Liver (tissue), 8 donors: ENCODE measurements at regions not wholly inside any gene's neighbourhood (a gene's known extent, or its start where the extent isn't known, plus 50 kb on each side); places are given as distances from the start of the nearest gene placed in this dataset.
"Not testable (repeated sequence)": the region's sequence is repeated elsewhere in the genome, so short reads cannot be mapped to it uniquely, and the experiment has no call there.

ENCODE experiments used
- DNase-seq: peaks from one replicate; pipeline ENCODE4 v3.0.0-alpha.2; 2017; ENCODE audit warnings: low spot score
- H3K27ac ChIP-seq, 2 donors: one replicate each; pipeline ENCODE4 v1.7.0; 2013; ENCODE audit warnings: inconsistent platforms in 2 of 2, low read length in 2 of 2, control low read depth in 1 of 2, low read depth in 1 of 2, mild to moderate bottlenecking in 1 of 2
- H3K27me3 ChIP-seq, 4 donors: one replicate each; pipeline versions ENCODE4 v1.6.1 to v1.7.0; 2013; ENCODE audit warnings: low read length in 3 of 4, inconsistent platforms in 1 of 4, mild to moderate bottlenecking in 1 of 4, moderate library complexity in 1 of 4; ENCODE audit not compliant: control insufficient read depth in 4 of 4, insufficient read depth in 4 of 4
- H3K36me3 ChIP-seq, 4 donors: one replicate each; pipeline versions ENCODE4 v1.6.1 to v1.7.0; 2013; ENCODE audit warnings: low read length in 3 of 4, mild to moderate bottlenecking in 3 of 4, low read depth in 1 of 4, moderate library complexity in 1 of 4; ENCODE audit not compliant: control insufficient read depth in 4 of 4, insufficient read depth in 3 of 4
- H3K4me1 ChIP-seq, 4 donors: one replicate each; pipeline versions ENCODE4 v1.6.1 to v1.7.0; 2013; ENCODE audit warnings: low read length in 3 of 4, mild to moderate bottlenecking in 3 of 4, moderate library complexity in 1 of 4; ENCODE audit not compliant: control insufficient read depth in 4 of 4, insufficient read depth in 4 of 4
- H3K4me3 ChIP-seq, 3 donors: one replicate each; pipeline versions ENCODE4 v1.6.1 to v1.7.0; 2013; ENCODE audit warnings: low read length in 3 of 3, control low read depth in 1 of 3, low read depth in 1 of 3, mild to moderate bottlenecking in 1 of 3
- H3K9ac ChIP-seq, 2 donors: one replicate each; pipeline ENCODE4 v1.7.0; 2013; ENCODE audit warnings: low read length in 2 of 2, mild to moderate bottlenecking in 2 of 2, moderate library complexity in 2 of 2, control low read depth in 1 of 2, low read depth in 1 of 2
- H3K9me3 ChIP-seq, 4 donors: one replicate each; pipeline versions ENCODE4 v1.6.1 to v1.7.0; 2013; ENCODE audit warnings: low read length in 3 of 4; ENCODE audit not compliant: control insufficient read depth in 4 of 4
- ATF3 ChIP-seq: IDR thresholded peaks from 2 replicates; pipeline ENCODE4 v1.6.1; 2016; ENCODE audit warnings: antibody characterized with exemption
- CTCF ChIP-seq: fragments of 150-350 bp; IDR thresholded peaks from 2 replicates; pipeline ENCODE4 v1.5.1; 2017; ENCODE audit warnings: improper control_type of control experiment, low read depth, low read length; ENCODE audit not compliant: missing input control
- EGR1 ChIP-seq, 2 donors: IDR thresholded peaks; 2 replicates each; pipeline ENCODE4 v1.6.1; 2016 to 2018; ENCODE audit warnings: antibody characterized with exemption in 2 of 2, low read depth in 2 of 2
- FOXA1 ChIP-seq: IDR thresholded peaks from 2 replicates; pipeline ENCODE4 v1.6.1; 2016; ENCODE audit warnings: antibody characterized with exemption
- FOXA2 ChIP-seq: IDR thresholded peaks from 2 replicates; pipeline ENCODE4 v1.6.1; 2016; ENCODE audit warnings: antibody characterized with exemption
- GABPA ChIP-seq, 2 donors: IDR thresholded peaks in 1 of 2; conservative IDR thresholded peaks in 1 of 2; 2 replicates each; pipeline ENCODE4 v1.6.1; 2016; ENCODE audit warnings: antibody characterized with exemption in 2 of 2, mild to moderate bottlenecking in 1 of 2, moderate library complexity in 1 of 2
- HNF4A ChIP-seq, 2 donors: conservative IDR thresholded peaks; 2 replicates each; pipeline ENCODE4 v1.6.1; 2016; ENCODE audit warnings: antibody characterized with exemption in 2 of 2, mild to moderate bottlenecking in 2 of 2
- HNF4G ChIP-seq: IDR thresholded peaks from 2 replicates; pipeline ENCODE4 v1.6.1; 2016; ENCODE audit warnings: antibody characterized with exemption
- JUND ChIP-seq, 2 donors: IDR thresholded peaks; 2 replicates each; pipeline ENCODE4 v1.6.1; 2016; ENCODE audit warnings: antibody characterized with exemption in 2 of 2
- NR2F2 ChIP-seq: IDR thresholded peaks from 2 replicates; pipeline ENCODE4 v1.6.1; 2016; ENCODE audit warnings: antibody characterized with exemption
- RAD21 ChIP-seq, 2 donors: IDR thresholded peaks; 2 replicates each; pipeline ENCODE4 v1.6.1; 2016; ENCODE audit warnings: antibody characterized with exemption in 2 of 2, mild to moderate bottlenecking in 2 of 2
- RXRA ChIP-seq, 2 donors: IDR thresholded peaks; 2 replicates each; pipeline ENCODE4 v1.6.1; 2017 to 2018; ENCODE audit warnings: antibody characterized with exemption in 2 of 2, mild to moderate bottlenecking in 1 of 2
- SP1 ChIP-seq: IDR thresholded peaks from 2 replicates; pipeline ENCODE4 v1.6.1; 2018; ENCODE audit warnings: antibody characterized with exemption, mild to moderate bottlenecking
- TAF1 ChIP-seq: conservative IDR thresholded peaks from 2 replicates; pipeline ENCODE4 v1.6.1; 2016; ENCODE audit warnings: antibody characterized with exemption, mild to moderate bottlenecking
- YY1 ChIP-seq: IDR thresholded peaks from 2 replicates; pipeline ENCODE4 v1.6.1; 2016; ENCODE audit warnings: antibody characterized with exemption, mild to moderate bottlenecking
- WGBS: extraction: QIAGEN DNeasy Blood & Tissue Kit; methylation state at CpG from one replicate; pipeline ENCODE4 v1.1.7; 2013; 5-methylcytosine and 5-hydroxymethylcytosine counted together
- TF ChIP-seq, protein P1 (sequence below): IDR thresholded peaks from 2 replicates; pipeline ENCODE4 v1.6.1; 2016; ENCODE audit warnings: antibody characterized with exemption, mild to moderate bottlenecking
- TF ChIP-seq, protein P2 (sequence below): IDR thresholded peaks from 2 replicates; pipeline ENCODE4 v1.6.1; 2016; ENCODE audit warnings: antibody characterized with exemption
- TF ChIP-seq, protein P3 (sequence below): IDR thresholded peaks from 2 replicates; pipeline ENCODE4 v1.6.1; 2016; ENCODE audit warnings: antibody characterized with exemption
- donor health status: healthy.
- donor health status: healthy.
- donor health status: healthy.
- donor health status: healthy.
- donor health status: healthy.

GRCh38 chr16:86078121-86078600 lies 179.2 kb downstream of the IRF8 start:
- DNase-seq = no peak
- H3K4me1 ChIP-seq = no peaks in the 10 kb centered on the region
- no peak for TF ChIP-seq YY1
- TF ChIP-seq ATF3 = no peak
- no peak for TF ChIP-seq GABPA (IDR thresholded peaks at IDR 0.05 in 1 of 2, conservative IDR thresholded peaks at IDR 0.05 in 1 of 2)
- no peak for TF ChIP-seq SP1
- no peak for TF ChIP-seq EGR1 (IDR thresholded peaks at IDR 0.05; ENCODE audit: low read depth in 2 of 2)
- no peak for TF ChIP-seq JUND (IDR thresholded peaks at IDR 0.05)
- TF ChIP-seq CTCF = no peak
- no peak for TF ChIP-seq HNF4A (conservative IDR thresholded peaks at IDR 0.05)
- TF ChIP-seq, protein P1, sequence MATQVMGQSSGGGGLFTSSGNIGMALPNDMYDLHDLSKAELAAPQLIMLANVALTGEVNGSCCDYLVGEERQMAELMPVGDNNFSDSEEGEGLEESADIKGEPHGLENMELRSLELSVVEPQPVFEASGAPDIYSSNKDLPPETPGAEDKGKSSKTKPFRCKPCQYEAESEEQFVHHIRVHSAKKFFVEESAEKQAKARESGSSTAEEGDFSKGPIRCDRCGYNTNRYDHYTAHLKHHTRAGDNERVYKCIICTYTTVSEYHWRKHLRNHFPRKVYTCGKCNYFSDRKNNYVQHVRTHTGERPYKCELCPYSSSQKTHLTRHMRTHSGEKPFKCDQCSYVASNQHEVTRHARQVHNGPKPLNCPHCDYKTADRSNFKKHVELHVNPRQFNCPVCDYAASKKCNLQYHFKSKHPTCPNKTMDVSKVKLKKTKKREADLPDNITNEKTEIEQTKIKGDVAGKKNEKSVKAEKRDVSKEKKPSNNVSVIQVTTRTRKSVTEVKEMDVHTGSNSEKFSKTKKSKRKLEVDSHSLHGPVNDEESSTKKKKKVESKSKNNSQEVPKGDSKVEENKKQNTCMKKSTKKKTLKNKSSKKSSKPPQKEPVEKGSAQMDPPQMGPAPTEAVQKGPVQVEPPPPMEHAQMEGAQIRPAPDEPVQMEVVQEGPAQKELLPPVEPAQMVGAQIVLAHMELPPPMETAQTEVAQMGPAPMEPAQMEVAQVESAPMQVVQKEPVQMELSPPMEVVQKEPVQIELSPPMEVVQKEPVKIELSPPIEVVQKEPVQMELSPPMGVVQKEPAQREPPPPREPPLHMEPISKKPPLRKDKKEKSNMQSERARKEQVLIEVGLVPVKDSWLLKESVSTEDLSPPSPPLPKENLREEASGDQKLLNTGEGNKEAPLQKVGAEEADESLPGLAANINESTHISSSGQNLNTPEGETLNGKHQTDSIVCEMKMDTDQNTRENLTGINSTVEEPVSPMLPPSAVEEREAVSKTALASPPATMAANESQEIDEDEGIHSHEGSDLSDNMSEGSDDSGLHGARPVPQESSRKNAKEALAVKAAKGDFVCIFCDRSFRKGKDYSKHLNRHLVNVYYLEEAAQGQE = no peak
- TF ChIP-seq, protein P2, sequence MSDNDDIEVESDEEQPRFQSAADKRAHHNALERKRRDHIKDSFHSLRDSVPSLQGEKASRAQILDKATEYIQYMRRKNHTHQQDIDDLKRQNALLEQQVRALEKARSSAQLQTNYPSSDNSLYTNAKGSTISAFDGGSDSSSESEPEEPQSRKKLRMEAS = no peak
- no peak for TF ChIP-seq RXRA (IDR thresholded peaks at IDR 0.05)
- no peak for TF ChIP-seq HNF4G
- no peak for TF ChIP-seq FOXA1
- no peak for TF ChIP-seq NR2F2
- TF ChIP-seq FOXA2 = no peak
- TF ChIP-seq RAD21 (IDR thresholded peaks at IDR 0.05) = no peak
- TF ChIP-seq, protein P3, sequence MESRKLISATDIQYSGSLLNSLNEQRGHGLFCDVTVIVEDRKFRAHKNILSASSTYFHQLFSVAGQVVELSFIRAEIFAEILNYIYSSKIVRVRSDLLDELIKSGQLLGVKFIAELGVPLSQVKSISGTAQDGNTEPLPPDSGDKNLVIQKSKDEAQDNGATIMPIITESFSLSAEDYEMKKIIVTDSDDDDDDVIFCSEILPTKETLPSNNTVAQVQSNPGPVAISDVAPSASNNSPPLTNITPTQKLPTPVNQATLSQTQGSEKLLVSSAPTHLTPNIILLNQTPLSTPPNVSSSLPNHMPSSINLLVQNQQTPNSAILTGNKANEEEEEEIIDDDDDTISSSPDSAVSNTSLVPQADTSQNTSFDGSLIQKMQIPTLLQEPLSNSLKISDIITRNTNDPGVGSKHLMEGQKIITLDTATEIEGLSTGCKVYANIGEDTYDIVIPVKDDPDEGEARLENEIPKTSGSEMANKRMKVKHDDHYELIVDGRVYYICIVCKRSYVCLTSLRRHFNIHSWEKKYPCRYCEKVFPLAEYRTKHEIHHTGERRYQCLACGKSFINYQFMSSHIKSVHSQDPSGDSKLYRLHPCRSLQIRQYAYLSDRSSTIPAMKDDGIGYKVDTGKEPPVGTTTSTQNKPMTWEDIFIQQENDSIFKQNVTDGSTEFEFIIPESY = no peak
- TF ChIP-seq TAF1 = no peak
- no peaks in the 10 kb centered on the region for H3K9me3 ChIP-seq
- H3K27ac ChIP-seq = no peak overlapping the region
- 74% methylated on average over 18 of the region's 18 CpGs for WGBS
- no peak overlapping the region for H3K4me3 ChIP-seq
- H3K9ac ChIP-seq = no peak overlapping the region
- no peaks in the 10 kb centered on the region for H3K36me3 ChIP-seq
- peaks cover 0 to 3% (median 0%) of the 10 kb centered on the region in 4 donors for H3K27me3 ChIP-seq

DNA sequence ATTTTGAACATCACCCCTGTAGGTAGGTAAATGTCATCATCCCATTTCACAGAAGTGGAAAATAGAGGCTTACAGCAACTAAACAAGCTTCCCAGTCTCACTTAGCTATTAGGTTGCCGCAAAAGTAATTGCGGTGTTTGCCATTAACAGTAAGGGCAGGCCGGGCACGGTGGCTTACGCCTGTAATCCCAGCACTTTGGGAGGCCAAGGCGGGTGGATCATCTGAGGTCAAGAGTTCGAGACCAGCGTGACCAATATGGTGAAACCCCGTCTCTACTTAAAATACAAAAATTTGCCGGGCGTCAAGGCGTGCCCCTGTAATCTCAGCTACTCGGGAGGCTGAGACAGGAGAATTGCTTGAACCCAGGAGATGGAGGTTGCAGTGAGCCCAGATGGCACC lies 179.7 kb downstream of the IRF8 start:
- not testable (repeated sequence) for H3K27ac ChIP-seq

More for the DNA sequence above, 179.7 kb downstream of the IRF8 start:
- not testable (repeated sequence) for H3K4me1 ChIP-seq, H3K4me3 ChIP-seq, H3K36me3 ChIP-seq, H3K9me3 ChIP-seq, H3K9ac ChIP-seq, DNase-seq, H3K27me3 ChIP-seq
- 96% methylated on average over 13 of the region's 13 CpGs for WGBS
